ENCODE measurements at regions not wholly inside any gene's neighbourhood (a gene's known extent, or its start where the extent isn't known, plus 50 kb on each side); places are given as distances from the start of the nearest gene placed in this dataset.
"Not testable (repeated sequence)": the region's sequence is repeated elsewhere in the genome, so short reads cannot be mapped to it uniquely, and the experiment has no call there.

GRCh38 chr2:52594026-52594425, 1173.6 kb upstream of the CHAC2 start:
- WGBS (ENCODE audit: insufficient coverage), result no CpG with 5 or more reads among the region's 2 CpGs
- POLR2A ChIA-PET, result no interaction called here
- no peaks in the 10 kb centered on the region for H3K9me3 ChIP-seq
- Mint-ChIP-seq H3K9me3 (peaks cover 20 to 23% (median 22%) of the 10 kb centered on the region in 3 donors), H3K36me3 (no peaks in the 10 kb centered on the region), H3K4me3 (no peak overlapping the region), H3K4me1 (no peaks in the 10 kb centered on the region), H3K27ac (no peak overlapping the region), H3K27me3 (no peaks in the 10 kb centered on the region)
- no peak overlapping the region for H3K27ac ChIP-seq (ENCODE audit: low read length)
- no peaks in the 10 kb centered on the region for H3K4me1 ChIP-seq (ENCODE audit: control insufficient read depth in 1 of 2, extremely low read depth in 1 of 2, insufficient read depth in 2 of 2, low read length in 2 of 2)
- CTCF ChIA-PET, result no interaction called here
- ATAC-seq (replicated peaks in 1 of 4) (no peak), DNase-seq (no peak)
- H3K27me3 ChIP-seq (replicated peaks in 1 of 2; ENCODE audit: control insufficient read depth in 2 of 2, extremely low read depth in 1 of 2, insufficient read depth in 2 of 2, low read length in 1 of 2), result no peaks in the 10 kb centered on the region
- H3K36me3 ChIP-seq (ENCODE audit: control insufficient read depth in 2 of 2, extremely low read depth in 1 of 2, insufficient read depth in 1 of 2, low read length in 1 of 2), result no peaks in the 10 kb centered on the region
- H3K4me3 ChIP-seq (ENCODE audit: control insufficient read depth in 1 of 2, extremely low read depth in 1 of 2, low read length in 1 of 2), result no peak overlapping the region

GRCh38 chr2:52584071-52584470, 1183.5 kb upstream of the CHAC2 start:
- H3K4me1 ChIP-seq (ENCODE audit: control insufficient read depth in 1 of 2, extremely low read depth in 1 of 2, insufficient read depth in 2 of 2, low read length in 2 of 2); ATAC-seq (replicated peaks in 1 of 4); H3K27ac ChIP-seq (ENCODE audit: low read length); H3K27me3 ChIP-seq (replicated peaks in 1 of 2; ENCODE audit: control insufficient read depth in 2 of 2, extremely low read depth in 1 of 2, insufficient read depth in 2 of 2, low read length in 1 of 2); H3K4me3 Mint-ChIP-seq; H3K27me3 Mint-ChIP-seq; DNase-seq; H3K9me3 ChIP-seq; H3K4me1 Mint-ChIP-seq; H3K27ac Mint-ChIP-seq; CTCF ChIA-PET; H3K4me3 ChIP-seq (ENCODE audit: control insufficient read depth in 1 of 2, extremely low read depth in 1 of 2, low read length in 1 of 2); H3K36me3 ChIP-seq (ENCODE audit: control insufficient read depth in 2 of 2, extremely low read depth in 1 of 2, insufficient read depth in 1 of 2, low read length in 1 of 2); H3K36me3 Mint-ChIP-seq; POLR2A ChIA-PET: not testable (repeated sequence)
- peaks cover 17 to 28% (median 22%) of the 10 kb centered on the region in 3 donors for H3K9me3 Mint-ChIP-seq
- WGBS (ENCODE audit: insufficient coverage), result no CpG with 5 or more reads among the region's 5 CpGs

GRCh38 chr2:52572469-52572894, 1195.1 kb upstream of the CHAC2 start:
- no peak overlapping the region for H3K4me3 ChIP-seq (ENCODE audit: control insufficient read depth in 1 of 2, extremely low read depth in 1 of 2, low read length in 1 of 2)
- Mint-ChIP-seq H3K9me3 (peaks cover 9 to 25% (median 12%) of the 10 kb centered on the region in 3 donors), H3K4me3 (no peak overlapping the region), H3K27me3 (no peaks in the 10 kb centered on the region), H3K36me3 (no peaks in the 10 kb centered on the region), H3K4me1 (no peaks in the 10 kb centered on the region), H3K27ac (no peak overlapping the region)
- CTCF ChIA-PET, result no interaction called here
- H3K36me3 ChIP-seq (ENCODE audit: control insufficient read depth in 2 of 2, extremely low read depth in 1 of 2, insufficient read depth in 1 of 2, low read length in 1 of 2), result no peaks in the 10 kb centered on the region
- H3K27me3 ChIP-seq (replicated peaks in 1 of 2; ENCODE audit: control insufficient read depth in 2 of 2, extremely low read depth in 1 of 2, insufficient read depth in 2 of 2, low read length in 1 of 2), result no peaks in the 10 kb centered on the region
- H3K9me3 ChIP-seq, result no peaks in the 10 kb centered on the region
- H3K27ac ChIP-seq (ENCODE audit: low read length), result no peak overlapping the region
- 97% methylated on average over 41 of the region's 41 CpGs for WGBS (ENCODE audit: insufficient coverage)
- POLR2A ChIA-PET, result no interaction called here
- H3K4me1 ChIP-seq (ENCODE audit: control insufficient read depth in 1 of 2, extremely low read depth in 1 of 2, insufficient read depth in 2 of 2, low read length in 2 of 2), result no peaks in the 10 kb centered on the region
- no peak for ATAC-seq (replicated peaks in 1 of 4)
- DNase-seq, result no peak

GRCh38 chr2:52571380-52572347, 1195.9 kb upstream of the CHAC2 start:
- H3K36me3 Mint-ChIP-seq, result no peaks in the 10 kb centered on the region
- ChIA-PET CTCF (no interaction called here), POLR2A (no interaction called here)
- H3K4me3 ChIP-seq (ENCODE audit: control insufficient read depth in 1 of 2, extremely low read depth in 1 of 2, low read length in 1 of 2), result no peak overlapping the region
- no peak for ATAC-seq (replicated peaks in 1 of 4)
- peaks cover 9 to 25% (median 12%) of the 10 kb centered on the region in 3 donors for H3K9me3 Mint-ChIP-seq
- 96% methylated on average over 64 of the region's 65 CpGs for WGBS (ENCODE audit: insufficient coverage)
- H3K9me3 ChIP-seq, result no peaks in the 10 kb centered on the region
- no peak overlapping the region for H3K4me3 Mint-ChIP-seq
- no peak overlapping the region for H3K27ac ChIP-seq (ENCODE audit: low read length)
- no peaks in the 10 kb centered on the region for H3K4me1 ChIP-seq (ENCODE audit: control insufficient read depth in 1 of 2, extremely low read depth in 1 of 2, insufficient read depth in 2 of 2, low read length in 2 of 2)
- no peaks in the 10 kb centered on the region for H3K36me3 ChIP-seq (ENCODE audit: control insufficient read depth in 2 of 2, extremely low read depth in 1 of 2, insufficient read depth in 1 of 2, low read length in 1 of 2)
- no peaks in the 10 kb centered on the region for H3K4me1 Mint-ChIP-seq
- H3K27ac Mint-ChIP-seq, result no peak overlapping the region
- no peaks in the 10 kb centered on the region for H3K27me3 Mint-ChIP-seq
- no peaks in the 10 kb centered on the region for H3K27me3 ChIP-seq (replicated peaks in 1 of 2; ENCODE audit: control insufficient read depth in 2 of 2, extremely low read depth in 1 of 2, insufficient read depth in 2 of 2, low read length in 1 of 2)
- no peak for DNase-seq

GRCh38 chr2:52570716-52571115, 1196.9 kb upstream of the CHAC2 start:
- no peaks in the 10 kb centered on the region for H3K36me3 ChIP-seq (ENCODE audit: control insufficient read depth in 2 of 2, extremely low read depth in 1 of 2, insufficient read depth in 1 of 2, low read length in 1 of 2)
- Mint-ChIP-seq H3K4me1 (no peaks in the 10 kb centered on the region), H3K9me3 (peaks cover 9 to 30% (median 14%) of the 10 kb centered on the region in 3 donors), H3K27ac (no peak overlapping the region), H3K4me3 (no peak overlapping the region), H3K36me3 (no peaks in the 10 kb centered on the region), H3K27me3 (no peaks in the 10 kb centered on the region)
- CTCF ChIA-PET, result no interaction called here
- no peaks in the 10 kb centered on the region for H3K4me1 ChIP-seq (ENCODE audit: control insufficient read depth in 1 of 2, extremely low read depth in 1 of 2, insufficient read depth in 2 of 2, low read length in 2 of 2)
- DNase-seq, result no peak
- ATAC-seq (replicated peaks in 1 of 4), result no peak
- no peaks in the 10 kb centered on the region for H3K9me3 ChIP-seq
- H3K4me3 ChIP-seq (ENCODE audit: control insufficient read depth in 1 of 2, extremely low read depth in 1 of 2, low read length in 1 of 2), result no peak overlapping the region
- no peak overlapping the region for H3K27ac ChIP-seq (ENCODE audit: low read length)
- POLR2A ChIA-PET, result no interaction called here
- no peaks in the 10 kb centered on the region for H3K27me3 ChIP-seq (replicated peaks in 1 of 2; ENCODE audit: control insufficient read depth in 2 of 2, extremely low read depth in 1 of 2, insufficient read depth in 2 of 2, low read length in 1 of 2)
- WGBS (ENCODE audit: insufficient coverage), result 93% methylated on average over 19 of the region's 19 CpGs

GRCh38 chr2:52563151-52563550, 1204.5 kb upstream of the CHAC2 start:
- WGBS (ENCODE audit: insufficient coverage), result no CpG with 5 or more reads among the region's 3 CpGs
- no peaks in the 10 kb centered on the region for H3K36me3 Mint-ChIP-seq
- H3K4me3 Mint-ChIP-seq, result no peak overlapping the region
- H3K27ac ChIP-seq (ENCODE audit: low read length), result no peak overlapping the region
- ChIA-PET CTCF (no interaction called here), POLR2A (no interaction called here)
- no peaks in the 10 kb centered on the region for H3K9me3 ChIP-seq
- H3K27ac Mint-ChIP-seq, result no peak overlapping the region
- H3K4me1 Mint-ChIP-seq, result no peaks in the 10 kb centered on the region
- H3K27me3 Mint-ChIP-seq, result no peaks in the 10 kb centered on the region
- H3K27me3 ChIP-seq (replicated peaks in 1 of 2; ENCODE audit: control insufficient read depth in 2 of 2, extremely low read depth in 1 of 2, insufficient read depth in 2 of 2, low read length in 1 of 2), result no peaks in the 10 kb centered on the region
- H3K4me1 ChIP-seq (ENCODE audit: control insufficient read depth in 1 of 2, extremely low read depth in 1 of 2, insufficient read depth in 2 of 2, low read length in 2 of 2), result no peaks in the 10 kb centered on the region
- DNase-seq (no peak), ATAC-seq (replicated peaks in 1 of 4) (no peak)
- H3K9me3 Mint-ChIP-seq, result peaks cover 0 to 12% (median 11%) of the 10 kb centered on the region in 3 donors
- H3K36me3 ChIP-seq (ENCODE audit: control insufficient read depth in 2 of 2, extremely low read depth in 1 of 2, insufficient read depth in 1 of 2, low read length in 1 of 2), result no peaks in the 10 kb centered on the region
- no peak overlapping the region for H3K4me3 ChIP-seq (ENCODE audit: control insufficient read depth in 1 of 2, extremely low read depth in 1 of 2, low read length in 1 of 2)
